GM12874 (cell line): ENCODE measurements at regions not wholly inside any gene's neighbourhood (a gene's known extent, or its start where the extent isn't known, plus 50 kb on each side); places are given as distances from the start of the nearest gene placed in this dataset.

Experiments
- TF ChIP-seq, protein P1 (sequence below): IDR thresholded peaks from 2 replicates; pipeline ENCODE4 v1.5.1; 2011; ENCODE audit warnings: low read depth, mild to moderate bottlenecking, control low read depth, low read length, moderate library complexity; ENCODE audit not compliant: insufficient read depth

DNA sequence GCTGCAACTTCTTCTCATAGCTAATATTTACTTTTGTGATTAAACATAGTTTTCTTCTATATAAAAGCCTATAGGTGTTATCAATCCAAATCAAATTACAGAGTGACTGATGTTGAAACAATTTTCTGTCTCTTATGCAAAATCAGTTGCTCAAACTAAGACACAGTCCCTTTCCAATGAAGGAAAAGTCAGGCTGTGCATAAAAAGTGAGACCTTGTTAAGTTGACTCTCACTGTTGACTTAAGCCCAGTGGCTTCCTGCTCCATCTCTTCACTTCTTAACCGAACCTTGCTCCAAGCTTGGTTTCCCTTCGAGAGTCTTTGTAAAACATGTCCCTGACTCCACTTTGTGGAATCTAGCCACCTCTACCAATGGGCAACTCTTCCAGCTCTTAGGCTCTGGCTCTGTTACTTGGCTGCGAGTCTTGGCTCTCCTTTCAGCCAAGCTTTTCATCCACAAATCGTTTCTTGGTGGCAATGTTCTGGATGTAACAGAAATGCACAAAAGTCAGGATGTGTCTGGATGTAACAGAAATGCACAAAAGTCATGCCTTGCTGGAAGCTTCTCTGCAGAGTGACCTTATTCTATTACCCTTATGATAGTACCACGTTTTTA lies 118.9 kb downstream of the LIG4 start:
- TF ChIP-seq, protein P1, sequence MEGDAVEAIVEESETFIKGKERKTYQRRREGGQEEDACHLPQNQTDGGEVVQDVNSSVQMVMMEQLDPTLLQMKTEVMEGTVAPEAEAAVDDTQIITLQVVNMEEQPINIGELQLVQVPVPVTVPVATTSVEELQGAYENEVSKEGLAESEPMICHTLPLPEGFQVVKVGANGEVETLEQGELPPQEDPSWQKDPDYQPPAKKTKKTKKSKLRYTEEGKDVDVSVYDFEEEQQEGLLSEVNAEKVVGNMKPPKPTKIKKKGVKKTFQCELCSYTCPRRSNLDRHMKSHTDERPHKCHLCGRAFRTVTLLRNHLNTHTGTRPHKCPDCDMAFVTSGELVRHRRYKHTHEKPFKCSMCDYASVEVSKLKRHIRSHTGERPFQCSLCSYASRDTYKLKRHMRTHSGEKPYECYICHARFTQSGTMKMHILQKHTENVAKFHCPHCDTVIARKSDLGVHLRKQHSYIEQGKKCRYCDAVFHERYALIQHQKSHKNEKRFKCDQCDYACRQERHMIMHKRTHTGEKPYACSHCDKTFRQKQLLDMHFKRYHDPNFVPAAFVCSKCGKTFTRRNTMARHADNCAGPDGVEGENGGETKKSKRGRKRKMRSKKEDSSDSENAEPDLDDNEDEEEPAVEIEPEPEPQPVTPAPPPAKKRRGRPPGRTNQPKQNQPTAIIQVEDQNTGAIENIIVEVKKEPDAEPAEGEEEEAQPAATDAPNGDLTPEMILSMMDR = no peak

DNA sequence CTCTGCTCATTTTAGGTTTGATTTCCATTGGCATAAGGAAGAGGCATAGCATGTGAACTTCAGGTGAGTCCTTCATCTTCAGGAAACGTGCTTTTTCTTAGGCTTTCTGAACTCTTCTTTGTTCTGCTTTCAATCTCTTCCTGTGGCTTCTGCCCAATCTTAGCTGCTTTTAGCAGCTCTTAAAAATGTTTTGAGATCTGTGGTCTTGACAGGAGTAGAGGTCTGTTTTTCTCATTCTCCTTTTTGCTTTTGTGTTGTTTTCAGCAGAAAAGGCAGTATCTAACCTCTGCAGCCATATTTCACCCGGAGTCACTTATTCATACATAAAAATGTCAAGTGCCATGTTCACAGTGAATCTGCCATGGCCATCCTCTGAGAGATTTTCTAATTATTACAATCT lies 120.3 kb downstream of the LIG4 start:
- TF ChIP-seq, protein P1 = no peak

DNA sequence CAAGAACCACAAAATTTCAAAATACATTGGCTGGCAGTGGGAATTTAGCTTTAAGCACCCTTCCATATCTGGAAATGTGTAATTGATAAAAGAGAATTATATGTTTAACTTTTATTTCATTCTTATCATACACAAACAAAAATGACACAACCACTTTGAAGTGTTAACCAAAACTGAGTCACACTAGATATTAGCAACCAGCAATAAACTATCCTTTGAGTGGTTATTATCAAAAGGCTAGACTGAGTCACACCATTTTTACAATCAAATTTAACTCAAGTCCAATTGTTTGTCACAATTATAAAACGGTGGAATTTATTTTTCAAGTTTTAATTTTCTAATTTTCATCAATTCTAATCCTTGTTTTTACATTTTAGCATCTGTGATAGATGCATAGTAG lies 121.7 kb downstream of the LIG4 start:
- TF ChIP-seq, protein P1 = no peak

DNA sequence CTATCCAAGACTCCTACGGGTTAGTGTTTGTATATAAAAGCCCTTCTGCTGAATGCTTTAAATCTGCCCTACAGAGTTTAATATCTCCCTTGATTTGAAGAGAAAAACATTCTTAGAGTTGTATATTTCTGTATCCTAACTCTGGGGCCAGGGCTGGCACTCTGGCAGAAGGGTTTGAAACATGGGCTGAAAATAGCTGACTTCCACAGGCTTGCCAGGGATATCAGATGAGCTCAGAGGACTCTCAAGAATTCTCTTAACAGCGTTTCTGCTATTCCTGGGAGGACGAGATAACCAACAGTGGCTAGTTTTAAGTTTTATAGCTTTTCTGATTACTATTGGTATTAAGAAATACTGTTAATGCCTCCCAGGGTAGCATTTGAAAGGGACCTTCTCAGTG lies 127.5 kb downstream of the LIG4 start:
- TF ChIP-seq, protein P1 = no peak

DNA sequence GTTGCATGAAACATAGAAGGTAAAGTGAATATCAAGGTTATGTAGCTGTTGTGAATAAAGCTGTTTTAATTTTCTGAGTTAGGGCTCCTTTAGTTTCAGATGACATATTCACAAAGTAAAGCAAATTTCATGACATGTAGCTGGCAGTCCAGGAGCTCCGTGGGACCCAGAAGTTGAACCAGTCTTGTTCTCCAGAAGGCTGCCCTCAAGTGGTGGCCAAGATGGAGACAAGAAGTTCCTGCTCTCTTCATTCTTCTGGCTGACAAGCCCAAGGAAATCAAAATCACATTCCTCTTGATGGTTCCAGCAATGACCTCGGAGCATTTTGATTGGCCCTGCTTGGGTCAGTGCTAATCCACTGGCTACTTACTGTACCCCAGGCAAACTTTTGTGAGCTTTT lies 128.7 kb downstream of the LIG4 start:
- TF ChIP-seq, protein P1 = no peak

DNA sequence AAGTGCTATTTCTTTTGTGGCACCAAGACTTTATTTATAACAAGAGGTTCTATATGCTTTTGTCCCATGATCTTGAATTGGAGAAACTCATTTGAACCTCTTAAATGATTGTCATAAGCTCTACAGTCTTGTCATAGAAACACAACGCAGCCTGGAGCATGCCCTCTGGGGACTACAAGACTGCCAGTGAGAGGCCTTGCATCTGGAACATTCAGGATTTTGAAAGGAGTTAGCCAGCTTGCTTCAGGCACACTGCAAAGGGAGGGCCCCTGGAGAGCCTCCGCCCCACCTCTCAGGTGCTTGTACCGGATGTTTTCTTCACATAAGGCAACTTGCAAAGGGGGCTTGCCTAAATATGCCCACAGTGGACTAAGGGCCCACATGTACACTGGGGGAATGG lies 130.5 kb downstream of the LIG4 start:
- TF ChIP-seq, protein P1 = no peak

DNA sequence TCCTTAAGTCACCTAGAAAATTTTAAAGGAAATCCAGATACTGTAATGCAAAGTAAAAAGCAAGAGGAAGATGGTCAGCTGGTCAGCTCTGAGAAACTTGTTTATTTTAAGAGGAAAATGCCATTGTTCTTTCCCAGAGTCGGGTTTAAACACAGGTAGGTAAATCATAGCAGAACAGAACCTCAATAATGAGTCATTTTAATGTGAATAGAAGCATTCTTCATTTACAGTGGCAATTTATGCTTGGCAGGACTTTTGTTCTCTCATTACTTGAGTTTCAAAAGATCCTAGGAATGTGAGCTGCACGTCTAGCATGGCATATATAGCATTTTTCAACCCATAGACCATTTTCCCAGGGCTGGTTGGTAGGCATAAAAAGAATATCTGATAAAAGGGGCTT lies 132.3 kb downstream of the LIG4 start:
- TF ChIP-seq, protein P1 = no peak

DNA sequence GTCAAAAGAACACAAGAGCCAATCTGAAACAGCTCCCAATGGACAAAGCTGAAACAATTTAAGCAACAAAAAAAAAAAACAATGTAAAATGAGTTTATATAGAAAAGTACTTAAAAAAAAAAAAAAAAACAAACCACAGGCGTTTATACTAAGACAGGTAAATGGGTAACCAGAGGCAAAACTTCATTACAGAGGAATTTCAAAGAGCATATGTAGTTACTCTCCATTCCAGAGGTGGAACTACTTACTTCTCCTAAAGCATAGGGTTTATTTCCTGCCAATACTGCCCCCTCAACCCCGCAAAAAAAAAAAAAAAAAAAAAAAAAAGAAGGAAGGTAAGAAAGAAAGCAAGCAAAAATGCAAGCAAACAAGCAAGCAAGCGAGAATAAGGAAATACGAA lies 132.9 kb downstream of the LIG4 start:
- TF ChIP-seq, protein P1 = no peak
